Loucy (cell line): ENCODE measurements at regions not wholly inside any gene's neighbourhood (a gene's known extent, or its start where the extent isn't known, plus 50 kb on each side); places are given as distances from the start of the nearest gene placed in this dataset.

Source experiments
- H2AFZ ChIP-seq: fragments of 200-600 bp; sonication (generic); 2 replicates; pipeline ENCODE4 v1.6.0; 2016; ENCODE audit warnings: antibody characterized with exemption, mild to moderate bottlenecking, low read length, moderate library complexity
- H3F3A ChIP-seq: fragments of 200-600 bp; 2 replicates; pipeline ENCODE4 v1.6.0; 2016; ENCODE audit warnings: antibody characterized with exemption, low read depth, mild to moderate bottlenecking
- H3K27me3 ChIP-seq: fragments of 200-600 bp; sonication (generic); 2 replicates; pipeline ENCODE4 v1.6.1; 2014; ENCODE audit warnings: low read length, mild to moderate bottlenecking; ENCODE audit not compliant: insufficient read depth, poor library complexity, severe bottlenecking
- H3K36me3 ChIP-seq: fragments of 200-600 bp; sonication (generic); 2 replicates; pipeline ENCODE4 v1.6.1; 2016; ENCODE audit warnings: low read length; ENCODE audit not compliant: insufficient read depth
- H3K4me1 ChIP-seq: fragments of 200-600 bp; sonication (generic); 2 replicates; pipeline ENCODE4 v1.5.1; 2014; ENCODE audit warnings: low read length, mild to moderate bottlenecking; ENCODE audit not compliant: insufficient read depth, poor library complexity, severe bottlenecking
- H3K4me2 ChIP-seq: fragments of 200-600 bp; sonication (generic); 2 replicates; pipeline ENCODE4 v1.6.0; 2014; ENCODE audit warnings: antibody characterized with exemption, low read length, low read depth, mild to moderate bottlenecking; ENCODE audit not compliant: poor library complexity, severe bottlenecking
- H3K4me3 ChIP-seq: fragments of 200-600 bp; sonication (generic); 2 replicates; pipeline ENCODE4 v1.5.1; 2014; ENCODE audit warnings: low read length, mild to moderate bottlenecking, mixed read lengths; ENCODE audit not compliant: poor library complexity, severe bottlenecking
- H3K79me2 ChIP-seq: fragments of 200-600 bp; sonication (generic); 2 replicates; pipeline ENCODE4 v1.6.1; 2014; ENCODE audit warnings: low read length; ENCODE audit not compliant: insufficient read depth
- H3K9ac ChIP-seq: fragments of 200-600 bp; sonication (generic); 2 replicates; pipeline ENCODE4 v1.6.0; 2014; ENCODE audit warnings: mild to moderate bottlenecking, low read depth, low read length, moderate library complexity; ENCODE audit not compliant: poor library complexity, severe bottlenecking
- H3K9me2 ChIP-seq: fragments of 200-600 bp; sonication (generic); replicated peaks from 2 replicates; pipeline ENCODE4 v1.6.1; 2016; ENCODE audit warnings: low read depth, low read length, mixed read lengths
- H3K9me3 ChIP-seq: fragments of 200-600 bp; sonication (generic); 2 replicates; pipeline ENCODE4 v1.6.1; 2014; ENCODE audit warnings: mild to moderate bottlenecking, antibody characterized with exemption, low read length, low read depth; ENCODE audit not compliant: insufficient read depth
- H4K20me1 ChIP-seq: fragments of 200-600 bp; sonication (generic); 2 replicates; pipeline ENCODE4 v1.6.0; 2014; ENCODE audit warnings: antibody characterized with exemption, low read length, mild to moderate bottlenecking; ENCODE audit not compliant: insufficient read depth, poor library complexity, severe bottlenecking
- CTCF ChIP-seq: fragments of 200-600 bp; sonication (generic); conservative IDR thresholded peaks from 2 replicates; pipeline ENCODE4 v1.5.1; 2014; ENCODE audit warnings: mild to moderate bottlenecking, antibody characterized with exemption, low read length
- EZH2phosphoT487 ChIP-seq: fragments of 200-600 bp; IDR thresholded peaks from 2 replicates; pipeline ENCODE4 v1.6.1; 2018; ENCODE audit warnings: antibody characterized with exemption, mild to moderate bottlenecking, moderate library complexity, borderline replicate concordance

DNA sequence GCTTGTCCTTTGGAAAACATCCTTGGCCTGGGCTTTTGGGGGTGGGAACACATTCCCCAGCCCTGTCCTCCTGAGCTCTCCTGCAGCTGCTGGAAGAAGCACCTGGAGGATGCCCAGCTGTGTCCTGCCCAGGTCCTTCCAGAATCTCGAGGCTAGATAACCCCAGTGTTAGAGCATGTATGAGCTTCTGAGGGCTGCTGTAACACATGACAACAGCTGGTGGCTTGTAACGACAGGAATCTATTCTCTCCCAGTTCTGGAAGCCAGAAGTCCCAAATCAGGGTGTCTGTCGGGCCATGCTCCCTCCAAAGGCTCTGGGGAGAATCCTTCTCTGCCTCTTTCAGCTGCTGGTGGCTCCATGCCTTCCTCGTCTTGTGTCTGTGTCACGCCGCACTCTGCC, 403.6 kb upstream of the C2CD4B start:
- H3K9ac ChIP-seq, result no peak overlapping the region
- H3K36me3 ChIP-seq, result no peaks in the 10 kb centered on the region

DNA sequence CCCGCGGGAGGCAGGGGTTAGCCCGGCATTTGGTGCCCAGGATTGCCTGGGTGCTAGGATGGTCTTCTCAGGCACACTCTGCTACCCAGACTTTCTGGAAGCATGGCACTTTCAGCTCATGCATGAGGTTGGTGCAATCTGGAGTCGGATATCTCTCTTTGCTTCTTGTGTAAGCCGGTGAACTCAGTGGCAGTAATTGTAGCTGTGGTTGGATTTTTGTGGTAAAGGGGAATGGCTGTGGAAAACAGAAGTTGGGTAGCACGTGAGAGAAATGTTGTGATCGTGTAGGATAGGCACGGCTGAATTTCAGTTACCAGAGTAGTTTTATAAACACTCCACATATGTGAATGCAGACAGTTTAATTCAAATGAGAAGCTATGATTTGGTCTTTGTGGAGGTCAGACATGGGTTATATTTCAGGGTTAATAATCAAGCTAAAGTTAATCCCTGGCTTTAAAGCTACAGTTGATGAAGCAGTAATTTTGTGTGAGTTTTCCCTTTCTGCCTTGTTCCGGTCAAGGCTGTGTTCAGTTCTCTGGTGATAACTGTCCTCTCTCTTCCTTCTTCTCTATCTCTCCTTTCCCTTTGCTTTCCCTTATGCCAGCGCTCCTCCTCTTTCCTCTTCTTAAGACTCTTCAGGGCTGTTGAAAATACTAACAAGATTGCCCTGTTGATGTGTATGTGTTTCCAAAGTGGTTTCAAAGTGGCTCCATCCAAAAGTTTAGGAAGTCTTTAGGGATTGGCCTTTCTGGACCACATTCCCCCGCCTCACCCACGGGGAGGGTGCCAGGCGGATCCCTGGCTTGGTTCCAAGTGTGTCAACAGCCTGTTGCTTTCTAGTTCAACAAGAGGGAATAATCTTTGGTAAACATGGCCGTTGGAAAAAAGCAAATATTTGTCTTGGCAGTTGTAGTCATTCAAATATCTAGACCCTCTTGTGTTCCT, 404.6 kb upstream of the C2CD4B start:
- no peak overlapping the region for H3K4me2 ChIP-seq
- no peaks in the 10 kb centered on the region for H3K4me1 ChIP-seq
- no peak overlapping the region for H3K9ac ChIP-seq
- no peak overlapping the region for H2AFZ ChIP-seq
- no peaks in the 10 kb centered on the region for H3F3A ChIP-seq
- no peaks in the 10 kb centered on the region for H4K20me1 ChIP-seq
- H3K27me3 ChIP-seq, result no peaks in the 10 kb centered on the region
- no peaks in the 10 kb centered on the region for H3K9me3 ChIP-seq
- no peaks in the 10 kb centered on the region for H3K79me2 ChIP-seq
- TF ChIP-seq EZH2phosphoT487, result no peak
- TF ChIP-seq CTCF, result no peak
- H3K9me2 ChIP-seq, result no peaks in the 10 kb centered on the region
- no peak overlapping the region for H3K4me3 ChIP-seq
- H3K36me3 ChIP-seq, result no peaks in the 10 kb centered on the region

More for the DNA sequence above, 403.6 kb upstream of the C2CD4B start:
- TF ChIP-seq EZH2phosphoT487, result no peak
- TF ChIP-seq CTCF, result no peak
- Histone ChIP-seq H3K79me2 (no peaks in the 10 kb centered on the region), H2AFZ (no peak overlapping the region), H3F3A (no peaks in the 10 kb centered on the region), H3K4me2 (no peak overlapping the region), H3K4me1 (no peaks in the 10 kb centered on the region), H3K9me2 (no peaks in the 10 kb centered on the region), H3K9me3 (no peaks in the 10 kb centered on the region), H3K27me3 (no peaks in the 10 kb centered on the region), H4K20me1 (no peaks in the 10 kb centered on the region), H3K4me3 (no peak overlapping the region)

DNA sequence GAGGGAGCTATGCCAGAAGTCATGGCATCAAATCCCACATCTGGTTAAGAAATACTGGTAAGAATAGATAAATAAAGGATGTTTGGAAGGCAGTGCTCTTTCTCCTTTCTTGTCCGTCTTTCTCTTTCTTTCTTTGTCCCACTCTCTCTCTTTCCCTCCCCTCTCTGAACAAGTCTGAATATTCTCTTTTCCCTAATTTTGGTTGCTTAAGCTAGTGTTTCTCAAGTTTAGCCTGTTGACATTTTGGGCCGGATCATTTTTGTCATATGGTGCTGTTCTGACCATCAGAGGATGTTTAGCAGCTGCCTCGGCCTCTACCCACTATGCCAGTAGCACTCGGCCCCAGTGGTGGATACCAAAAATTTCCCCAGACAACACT, 405.3 kb upstream of the C2CD4B start:
- Histone ChIP-seq H4K20me1 (no peaks in the 10 kb centered on the region), H3K9ac (no peak overlapping the region), H3K4me2 (no peak overlapping the region), H3K4me1 (no peaks in the 10 kb centered on the region), H3K27me3 (no peaks in the 10 kb centered on the region), H3F3A (no peaks in the 10 kb centered on the region), H3K36me3 (no peaks in the 10 kb centered on the region), H2AFZ (no peak overlapping the region), H3K9me3 (no peaks in the 10 kb centered on the region), H3K4me3 (no peak overlapping the region), H3K9me2 (no peaks in the 10 kb centered on the region), H3K79me2 (no peaks in the 10 kb centered on the region)
- TF ChIP-seq CTCF (no peak), EZH2phosphoT487 (no peak)
